Activated CD8-positive, alpha-beta T cell treated with anti-CD3 and anti-CD28 coated beads for 36 hours (primary cell): ENCODE measurements at regions not wholly inside any gene's neighbourhood (a gene's known extent, or its start where the extent isn't known, plus 50 kb on each side); places are given as distances from the start of the nearest gene placed in this dataset.

Experiments
- ATAC-seq: fragments of 200-7000 bp; cut with Tn5 transposase; one replicate; pipeline ENCODE4 v1.10.0; 2021; ENCODE audit warnings: mild to moderate bottlenecking, moderate library complexity
- CTCF ChIA-PET: fragments of 350-600 bp; sonication (Branson Sonifier 250); formaldehyde crosslinking; loops from one replicate; lab custom pipeline; 2021; ENCODE audit warnings: antibody characterized with exemption; lab: Charles Lee
- POLR2A ChIA-PET: fragments of 350-600 bp; sonication (Branson Sonifier 250); formaldehyde crosslinking; loops from one replicate; lab custom pipeline; 2021; ENCODE audit warnings: antibody characterized with exemption; lab: Charles Lee
- DNase-seq: peaks from one replicate; pipeline ENCODE4 v3.0.0-alpha.2; 2020
- H3K27ac Mint-ChIP-seq: one replicate; pipeline ENCODE4 v1.8.0; 2021; ENCODE audit warnings: mild to moderate bottlenecking, mixed read lengths
- H3K27me3 Mint-ChIP-seq: one replicate; pipeline ENCODE4 v1.8.0; 2021; ENCODE audit warnings: mixed read lengths
- H3K36me3 Mint-ChIP-seq: one replicate; pipeline ENCODE4 v1.8.0; 2021; ENCODE audit warnings: low read depth, mixed read lengths
- H3K4me1 Mint-ChIP-seq: one replicate; pipeline ENCODE4 v1.8.0; 2021; ENCODE audit warnings: low read depth, mixed read lengths
- H3K4me3 Mint-ChIP-seq: one replicate; pipeline ENCODE4 v1.8.0; 2021; ENCODE audit warnings: mild to moderate bottlenecking, moderate library complexity, mixed read lengths
- H3K9me3 Mint-ChIP-seq: one replicate; pipeline ENCODE4 v1.8.0; 2021; ENCODE audit warnings: mixed read lengths
- CTCF ChIP-seq: fragments of 200-600 bp; IDR thresholded peaks from one replicate; pipeline ENCODE4 v1.8.0; 2022; ENCODE audit warnings: antibody characterized with exemption, mild to moderate bottlenecking
- intact Hi-C: fragments of 100-400 bp; cut with micrococcal nuclease; formaldehyde crosslinking; loops from one replicate; pipeline ENCODE4 v1.10.0; 2022

- Mint-ChIP-seq H3K4me1 (no peaks in the 10 kb centered on the region), H3K4me3 (no peak overlapping the region), H3K27ac (no peak overlapping the region), H3K36me3 (no peaks in the 10 kb centered on the region), H3K27me3 (no peaks in the 10 kb centered on the region), H3K9me3 (no peaks in the 10 kb centered on the region)
- intact Hi-C loops: loop anchor here (10.0 kb wide), 1 partner anchor 314 kb away; no protein-coding TSS in a partner anchor
- no peak for TF ChIP-seq CTCF
- DNase-seq (no peak), ATAC-seq (no peak)
- CTCF ChIA-PET: no interaction called here
- POLR2A ChIA-PET: no interaction called here
Measured at GRCh38 chr2:188050726-188051125, 240.9 kb upstream of the GULP1 start.

GRCh38 chr2:188051706-188052105 is 240.0 kb upstream of the GULP1 start:
- DNase-seq (no peak), ATAC-seq (no peak)
- Mint-ChIP-seq H3K4me3 (no peak overlapping the region), H3K27me3 (no peaks in the 10 kb centered on the region), H3K9me3 (no peaks in the 10 kb centered on the region), H3K36me3 (no peaks in the 10 kb centered on the region), H3K27ac (no peak overlapping the region), H3K4me1 (no peaks in the 10 kb centered on the region)
- intact Hi-C loops: loop anchor here (10.0 kb wide), 1 partner anchor 313 kb away; no protein-coding TSS in a partner anchor
- TF ChIP-seq CTCF: no peak
- ChIA-PET CTCF (no interaction called here), POLR2A (no interaction called here)

GRCh38 chr2:188065386-188065785 is 226.3 kb upstream of the GULP1 start:
- H3K27me3 Mint-ChIP-seq: no peaks in the 10 kb centered on the region
- no peak overlapping the region for H3K27ac Mint-ChIP-seq
- H3K9me3 Mint-ChIP-seq: peaks cover 2% of the 10 kb centered on the region
- intact Hi-C loops: no loop called here
- ChIA-PET POLR2A (no interaction called here), CTCF (no interaction called here)
- no peaks in the 10 kb centered on the region for H3K36me3 Mint-ChIP-seq
- no peak overlapping the region for H3K4me3 Mint-ChIP-seq
- no peak for ATAC-seq
- no peak for TF ChIP-seq CTCF
- H3K4me1 Mint-ChIP-seq: no peaks in the 10 kb centered on the region
- no peak for DNase-seq

GRCh38 chr2:188068093-188068492 is 223.6 kb upstream of the GULP1 start:
- Mint-ChIP-seq H3K36me3 (no peaks in the 10 kb centered on the region), H3K27ac (no peak overlapping the region), H3K4me1 (no peaks in the 10 kb centered on the region), H3K27me3 (no peaks in the 10 kb centered on the region), H3K9me3 (peaks cover 9% of the 10 kb centered on the region), H3K4me3 (no peak overlapping the region)
- ChIA-PET CTCF (no interaction called here), POLR2A (no interaction called here)
- ATAC-seq: no peak
- intact Hi-C loops: no loop called here
- no peak for TF ChIP-seq CTCF
- DNase-seq: no peak

GRCh38 chr2:188076149-188077056 is 215.3 kb upstream of the GULP1 start:
- H3K9me3 Mint-ChIP-seq: peaks cover 19% of the 10 kb centered on the region
- ATAC-seq (no peak), DNase-seq (no peak)
- ChIA-PET CTCF (no interaction called here), POLR2A (no interaction called here)
- TF ChIP-seq CTCF: no peak
- intact Hi-C loops: no loop called here
- no peak overlapping the region for H3K27ac Mint-ChIP-seq
- H3K4me1 Mint-ChIP-seq: no peaks in the 10 kb centered on the region
- no peak overlapping the region for H3K4me3 Mint-ChIP-seq
- no peaks in the 10 kb centered on the region for H3K27me3 Mint-ChIP-seq
- no peaks in the 10 kb centered on the region for H3K36me3 Mint-ChIP-seq
